ENCODE measurements at regions not wholly inside any gene's neighbourhood (a gene's known extent, or its start where the extent isn't known, plus 50 kb on each side); places are given as distances from the start of the nearest gene placed in this dataset.

- DNase-seq, result no peak
These were observed 172.3 kb upstream of the TBCA start for GRCh38 chr5:77948476-77948875.

DNA sequence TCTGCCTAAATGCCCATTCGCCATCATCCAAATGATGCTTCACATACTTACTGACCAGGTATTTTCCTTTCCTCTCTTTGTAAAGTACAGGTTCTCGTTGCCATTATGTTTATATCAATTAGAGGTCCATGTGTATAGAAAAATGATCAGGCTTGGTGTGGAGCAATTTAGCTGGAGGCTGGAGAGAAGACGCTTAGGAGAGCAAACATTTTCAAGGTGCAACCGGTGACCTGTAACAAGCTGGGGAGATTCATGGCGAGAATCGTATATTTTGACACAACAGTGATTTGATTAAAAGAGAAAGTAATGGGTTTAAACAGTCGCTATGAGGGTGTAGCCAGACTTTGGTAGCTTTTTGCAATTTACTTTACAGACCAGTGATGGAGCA, 170.9 kb upstream of the TBCA start:
- DNase-seq, result no peak

DNA sequence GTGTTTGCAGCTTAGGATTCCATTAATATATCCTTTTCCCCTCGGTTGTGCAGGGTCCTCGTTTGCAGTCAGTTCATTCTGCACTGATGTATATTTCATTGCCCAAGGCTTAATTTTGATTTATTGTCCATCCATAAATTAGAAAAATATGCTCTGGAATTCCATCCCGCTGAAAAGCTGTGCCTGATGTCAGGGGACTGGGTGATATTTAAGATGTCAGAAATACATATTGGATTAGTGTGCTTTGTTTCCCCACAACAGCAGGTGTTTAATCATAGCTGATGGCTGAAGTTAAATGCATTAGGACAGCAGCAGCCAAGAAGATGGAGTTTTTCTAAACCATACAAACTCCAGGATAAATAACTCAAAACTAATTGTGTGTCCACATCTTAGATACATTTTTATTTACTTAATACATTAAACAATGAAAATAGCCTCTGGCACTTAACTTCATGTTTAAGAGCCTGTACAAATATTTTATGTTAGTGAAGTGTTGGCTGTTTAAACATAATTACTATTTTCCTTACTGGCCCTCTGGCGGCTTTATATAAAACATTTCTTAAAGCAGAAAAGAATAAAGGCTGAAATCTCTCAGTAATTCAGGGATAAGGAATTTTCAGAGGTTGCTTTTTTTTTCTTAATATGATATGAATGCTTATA, 170.4 kb upstream of the TBCA start:
- DNase-seq, result no peak

- no peak for DNase-seq
These were observed 169.7 kb upstream of the TBCA start for GRCh38 chr5:77945874-77946273.

DNA sequence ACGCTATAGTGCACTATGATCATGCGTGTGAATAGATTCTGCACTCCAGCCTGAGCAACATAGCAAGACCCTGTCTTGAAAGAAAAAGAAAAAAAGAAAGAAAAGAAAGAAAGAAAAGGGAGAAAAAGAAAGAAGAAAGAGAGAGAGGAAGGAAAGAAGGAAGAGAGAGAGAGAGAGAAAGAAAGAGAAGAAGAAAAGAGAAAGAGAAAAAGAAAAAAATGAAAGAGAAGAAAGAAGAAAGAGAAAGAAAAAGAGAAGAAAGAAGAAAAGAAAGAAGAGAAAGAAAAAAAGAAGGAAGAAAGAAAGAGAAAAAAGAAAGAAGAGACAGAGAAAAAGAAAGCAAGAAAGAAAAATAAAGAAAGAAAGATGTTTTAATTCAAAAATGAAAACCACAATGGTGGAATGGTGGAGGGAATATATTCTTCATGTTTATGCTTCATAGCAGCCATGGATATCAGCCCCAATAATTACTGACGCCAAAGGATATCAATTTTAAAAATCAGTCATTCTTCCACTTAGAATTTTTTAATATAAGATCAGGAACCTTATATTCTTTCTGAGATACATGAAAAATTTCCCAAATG, 168.7 kb upstream of the TBCA start:
- DNase-seq, result no peak

- no peak for DNase-seq
These were observed 167.7 kb upstream of the TBCA start for GRCh38 chr5:77943851-77944250.

DNA sequence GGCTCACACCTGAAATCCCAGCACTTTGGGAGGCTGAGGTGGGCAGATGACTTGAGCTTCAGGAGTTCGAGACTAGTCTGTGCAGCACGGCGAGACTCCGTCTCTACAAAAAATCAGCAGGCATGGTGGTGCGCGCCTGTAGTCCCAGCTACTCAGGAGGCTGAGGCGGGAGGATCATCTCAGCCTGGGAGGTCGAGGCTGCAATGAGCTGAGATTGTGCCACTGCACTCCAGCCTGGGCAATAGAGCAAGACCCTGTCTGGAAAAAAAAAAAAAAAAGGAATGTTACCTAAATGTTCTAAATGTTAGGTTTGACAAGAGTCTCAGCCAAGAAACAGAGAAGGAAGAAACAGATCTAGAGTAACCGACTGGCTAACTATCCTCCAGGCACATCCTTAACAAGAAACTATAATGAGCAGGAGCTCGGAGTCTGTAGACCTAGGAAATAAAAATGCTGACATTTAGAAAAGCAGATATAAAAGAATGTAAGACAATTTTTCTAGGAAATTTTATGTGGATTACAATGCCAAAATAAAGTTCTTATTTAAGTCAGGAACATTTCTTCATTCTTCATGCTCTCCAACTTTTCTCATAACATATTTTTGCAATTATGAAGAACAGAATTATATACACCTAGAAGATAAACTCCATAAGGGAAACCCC, 166.6 kb upstream of the TBCA start:
- DNase-seq, result no peak

DNA sequence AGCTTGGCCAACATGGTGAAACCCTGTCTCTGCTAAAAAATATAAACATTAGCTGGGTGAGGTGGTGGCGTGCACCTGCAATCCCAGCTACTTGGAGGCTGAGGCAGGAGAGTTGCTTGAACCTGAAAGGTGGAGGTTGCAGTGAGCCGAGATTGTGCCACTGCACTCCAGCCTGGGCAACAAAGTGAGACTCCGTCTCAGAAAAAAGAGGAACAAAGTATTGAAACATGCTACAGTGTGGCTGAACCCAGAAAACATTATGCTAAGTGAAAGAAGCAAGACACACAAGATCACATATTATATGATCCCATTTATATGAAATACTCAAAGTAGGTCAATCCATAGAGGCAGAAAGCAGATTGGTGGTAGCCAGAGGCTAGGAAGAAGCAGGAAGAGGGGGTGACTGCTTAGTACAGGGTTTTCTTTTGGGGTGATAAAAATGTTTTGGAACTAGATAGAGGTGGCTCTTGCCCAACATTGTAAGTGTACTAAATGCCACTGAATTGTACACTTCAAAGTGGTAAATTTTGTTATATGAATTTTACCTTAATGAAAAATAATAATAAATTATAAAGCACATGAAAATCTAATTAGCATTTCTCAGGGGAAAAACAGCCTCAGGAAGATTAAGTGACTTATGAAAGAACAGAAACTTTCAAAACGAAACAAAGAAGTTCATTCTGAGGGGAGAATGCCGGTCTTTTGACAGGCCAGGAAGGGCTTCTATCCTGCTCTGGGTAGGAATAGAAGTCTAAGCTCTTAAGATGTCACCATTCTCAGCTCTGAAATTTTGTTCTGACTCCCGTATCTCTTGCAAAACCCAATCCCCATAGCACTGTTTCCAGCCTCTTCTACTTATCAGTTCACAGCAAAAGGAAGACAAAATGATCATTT, 161.1 kb upstream of the TBCA start:
- peak; percentile 39 for DNase-seq

- DNase-seq, result peak; percentile 6
These were observed 160.2 kb upstream of the TBCA start for GRCh38 chr5:77936365-77936693.

GRCh38 chr5:77935506-77936364, 159.6 kb upstream of the TBCA start:
- peak; percentile 87 for DNase-seq

DNA sequence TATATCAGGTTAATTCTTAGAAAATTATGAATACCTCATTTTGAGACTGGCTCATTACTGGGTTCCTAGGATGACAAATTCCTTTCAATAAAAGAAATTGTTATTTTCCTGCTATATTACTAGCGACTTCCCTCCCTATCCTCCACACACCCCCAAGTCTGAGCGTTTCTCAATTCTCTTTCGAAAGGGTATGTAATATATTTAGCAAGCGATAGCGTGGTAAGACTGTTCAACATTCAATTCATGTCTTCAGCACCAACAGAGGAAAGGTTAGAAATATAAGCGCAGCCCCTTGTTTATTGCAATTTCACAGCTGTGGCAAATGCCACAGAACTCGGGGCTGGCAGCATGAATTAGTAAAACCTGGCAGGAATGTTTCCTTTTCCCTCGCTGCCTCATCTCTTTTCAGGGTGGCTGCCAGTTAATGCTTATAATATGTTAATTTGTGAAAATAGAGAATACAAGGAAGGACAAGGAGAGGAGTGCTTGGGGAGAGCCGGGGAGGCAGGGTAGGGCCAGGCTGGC, 152.7 kb upstream of the TBCA start:
- DNase-seq, result no peak

DNA sequence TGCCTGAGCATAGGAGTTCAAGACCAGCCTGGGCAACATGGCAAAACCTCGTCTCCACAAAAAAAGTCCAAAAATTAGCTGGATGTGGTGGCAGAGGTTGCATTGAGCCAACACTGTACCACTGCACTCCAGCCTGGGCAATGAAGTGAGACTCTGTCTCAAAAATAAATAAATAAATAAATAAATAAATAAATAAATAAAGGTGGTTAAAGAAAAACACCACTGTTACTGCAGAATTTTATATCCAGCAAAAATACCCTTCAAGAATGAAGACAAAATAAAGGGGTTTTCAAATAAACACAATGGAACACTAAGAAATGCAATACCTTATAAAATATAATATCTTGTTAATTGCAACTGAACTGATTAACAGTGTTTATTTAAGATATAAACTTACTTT, 150.2 kb upstream of the TBCA start:
- DNase-seq, result no peak

GRCh38 chr5:77925503-77925902, 149.4 kb upstream of the TBCA start:
- no peak for DNase-seq

- DNase-seq, result no peak
These were observed 147.9 kb upstream of the TBCA start for GRCh38 chr5:77924081-77924480.

DNA sequence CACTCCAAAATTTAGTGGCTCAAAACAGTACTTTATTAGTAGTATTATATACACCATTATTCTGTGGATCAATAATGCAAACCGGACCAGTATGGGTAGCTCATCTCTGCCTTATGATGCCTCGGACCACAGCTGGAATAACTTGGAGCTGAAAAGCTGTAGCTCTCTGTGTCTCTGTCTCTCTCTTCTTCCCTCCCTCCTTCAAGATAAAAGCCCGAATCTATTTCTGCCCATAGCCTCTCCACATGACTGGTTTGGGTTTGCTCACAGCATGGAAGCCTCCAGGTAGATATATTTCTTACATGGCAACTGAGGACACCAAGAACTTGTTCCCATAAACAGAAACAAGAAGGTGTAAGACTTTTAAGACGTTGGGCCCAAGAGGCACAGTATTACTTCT, 147.5 kb upstream of the TBCA start:
- DNase-seq, result no peak

- DNase-seq, result no peak
These were observed 145.1 kb upstream of the TBCA start for GRCh38 chr5:77921094-77921768.

GRCh38 chr5:77920359-77921058, 144.4 kb upstream of the TBCA start:
- DNase-seq, result no peak

- DNase-seq, result no peak
These were observed 139.2 kb upstream of the TBCA start for GRCh38 chr5:77915346-77915745.

GRCh38 chr5:77912721-77913120, 136.6 kb upstream of the TBCA start:
- DNase-seq, result no peak

DNA sequence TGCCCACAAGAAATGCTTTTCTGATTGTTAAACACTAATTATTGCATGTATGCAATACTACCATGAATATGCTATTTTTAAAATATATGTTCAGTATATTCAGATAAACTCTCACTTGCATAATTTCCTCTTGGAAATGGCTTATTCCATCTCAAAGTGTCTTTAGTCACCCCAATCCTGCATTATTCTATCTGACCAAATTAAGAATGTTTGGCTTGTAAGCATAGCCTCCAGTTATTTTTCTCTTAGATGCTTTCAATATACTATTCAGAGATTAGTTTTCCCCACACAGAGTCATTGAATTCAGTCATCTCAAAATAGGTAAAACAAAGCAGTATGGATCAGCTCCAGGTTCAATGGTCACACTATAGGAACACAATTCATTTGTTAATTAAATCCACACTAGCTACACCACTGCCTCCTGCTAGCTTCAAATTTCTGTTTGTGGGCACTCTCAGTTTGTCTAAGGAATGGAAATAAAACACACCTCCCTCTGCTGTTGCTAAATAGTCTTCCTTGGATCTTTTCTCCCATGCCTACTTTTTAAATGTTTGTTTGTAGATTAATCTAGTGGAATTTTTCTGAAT, 134.6 kb upstream of the TBCA start:
- DNase-seq, result no peak

- no peak for DNase-seq
These were observed 133.1 kb upstream of the TBCA start for GRCh38 chr5:77909237-77909636.

All from hematopoietic multipotent progenitor cell treated with erythropoietin and hydrocortisone succinate and interleukin-3 and kit ligand, for 4 days (in vitro differentiated cells).